ENCODE measurements at regions not wholly inside any gene's neighbourhood (a gene's known extent, or its start where the extent isn't known, plus 50 kb on each side); places are given as distances from the start of the nearest gene placed in this dataset.
"Not testable (repeated sequence)": the region's sequence is repeated elsewhere in the genome, so short reads cannot be mapped to it uniquely, and the experiment has no call there.

DNA sequence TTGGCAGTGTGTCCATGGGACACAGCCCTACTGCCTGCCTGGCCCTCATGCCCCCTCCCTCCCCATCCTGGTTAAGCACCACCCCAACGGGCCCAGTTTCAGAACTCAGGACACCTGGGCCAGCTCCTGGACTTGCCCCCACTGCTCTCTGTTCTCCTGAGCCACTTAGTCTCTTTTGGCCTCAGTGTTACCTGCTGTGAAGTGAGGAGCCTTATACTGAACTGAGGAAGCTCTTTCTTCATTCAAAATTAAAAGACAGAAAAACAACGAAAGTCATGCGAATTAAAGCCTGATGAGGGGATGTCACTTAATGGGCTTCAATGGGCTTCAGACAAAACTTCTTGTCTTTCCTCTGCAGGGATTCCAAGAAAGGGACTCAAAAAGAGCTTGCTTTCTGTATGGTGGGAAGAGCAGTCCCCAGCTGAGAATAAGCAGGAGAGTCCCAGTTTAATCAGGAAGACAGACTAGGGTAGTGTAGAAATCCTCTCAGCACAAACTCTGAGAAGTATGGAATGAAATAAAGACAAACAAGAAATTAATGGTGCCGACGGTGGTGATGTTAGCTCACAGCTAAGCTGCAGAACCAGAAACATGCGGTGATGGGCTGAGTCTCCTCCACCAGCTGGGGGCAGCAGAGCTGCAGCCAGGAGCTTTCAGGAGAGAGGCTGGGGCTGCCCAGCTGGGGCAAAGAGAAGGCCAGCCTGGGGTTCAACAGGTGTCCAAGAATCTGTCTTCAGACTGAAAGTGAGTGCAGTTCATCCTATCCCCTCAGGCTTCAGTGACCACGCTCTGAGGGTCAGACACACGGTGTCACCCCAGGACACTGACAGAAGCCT, 101.0 kb downstream of the GGTLC2 start:
- DNase-seq (ENCODE audit: low read depth), result peak; percentile 23

DNA sequence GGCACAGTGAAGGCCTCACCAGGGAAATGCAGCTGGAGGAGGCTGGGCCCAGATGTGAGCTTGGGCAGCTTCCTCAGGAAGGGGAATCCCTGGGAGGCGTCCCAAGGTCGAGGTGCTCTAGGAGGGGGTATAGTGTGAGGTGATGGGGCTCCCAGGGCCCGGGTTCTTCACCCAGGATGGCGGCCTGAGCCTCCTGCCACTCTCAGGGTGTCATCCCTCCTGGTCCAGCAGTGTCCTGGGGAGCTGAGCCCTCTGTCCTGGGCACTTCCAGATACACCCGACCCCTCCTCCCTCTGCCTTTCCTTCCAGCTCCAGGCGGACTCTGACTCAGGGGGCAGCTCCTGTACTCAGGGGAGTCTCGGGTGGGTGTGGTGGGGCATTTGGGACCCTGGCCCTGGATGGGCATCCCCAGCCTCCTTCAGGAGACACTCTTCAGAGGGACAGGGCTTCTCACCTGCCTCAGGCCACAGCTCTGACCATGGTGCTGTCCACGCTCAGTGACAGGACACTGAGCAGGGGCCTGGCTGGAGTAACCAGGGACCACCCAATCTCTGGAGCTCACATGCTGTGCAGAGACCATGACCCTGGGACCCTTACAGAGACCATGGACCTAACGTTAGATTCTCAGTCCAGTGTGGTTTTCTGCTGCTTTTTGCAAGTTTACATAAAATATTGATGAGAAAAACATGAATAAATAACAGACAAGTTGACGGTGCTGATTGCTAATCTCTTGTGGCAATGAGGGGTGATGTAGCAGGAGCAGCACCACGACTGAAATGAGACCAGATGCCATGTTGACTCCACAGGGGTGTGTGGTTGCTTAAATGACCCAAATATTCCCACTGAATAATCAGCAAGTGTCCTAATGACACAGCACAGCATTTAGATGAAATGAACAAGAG, 101.9 kb downstream of the GGTLC2 start:
- no peak for DNase-seq (ENCODE audit: low read depth)

- no peak for DNase-seq (ENCODE audit: low read depth)
Measured at GRCh38 chr22:22746963-22747933, 102.8 kb downstream of the GGTLC2 start.

- peak; percentile 64 for DNase-seq (ENCODE audit: low read depth)
Measured at GRCh38 chr22:22748297-22748743, 103.9 kb downstream of the GGTLC2 start.

- DNase-seq (ENCODE audit: low read depth), result no peak
Measured at GRCh38 chr22:22748756-22749155, 104.3 kb downstream of the GGTLC2 start.

- DNase-seq (ENCODE audit: low read depth), result no peak
Measured at GRCh38 chr22:22749167-22749758, 104.8 kb downstream of the GGTLC2 start.

- DNase-seq (ENCODE audit: low read depth), result no peak
Measured at GRCh38 chr22:22750335-22751042, 106.1 kb downstream of the GGTLC2 start.

GRCh38 chr22:22751043-22751603, 106.7 kb downstream of the GGTLC2 start:
- no peak for DNase-seq (ENCODE audit: low read depth)

- DNase-seq (ENCODE audit: low read depth), result no peak
Measured at GRCh38 chr22:22752199-22752555, 107.8 kb downstream of the GGTLC2 start.

GRCh38 chr22:22752556-22753477, 108.4 kb downstream of the GGTLC2 start:
- DNase-seq (ENCODE audit: low read depth), result peak; percentile 93

GRCh38 chr22:22753526-22754267, 109.3 kb downstream of the GGTLC2 start:
- peak; percentile 36 for DNase-seq (ENCODE audit: low read depth)

- no peak for DNase-seq (ENCODE audit: low read depth)
Measured at GRCh38 chr22:22754268-22754657, 109.8 kb downstream of the GGTLC2 start.

DNA sequence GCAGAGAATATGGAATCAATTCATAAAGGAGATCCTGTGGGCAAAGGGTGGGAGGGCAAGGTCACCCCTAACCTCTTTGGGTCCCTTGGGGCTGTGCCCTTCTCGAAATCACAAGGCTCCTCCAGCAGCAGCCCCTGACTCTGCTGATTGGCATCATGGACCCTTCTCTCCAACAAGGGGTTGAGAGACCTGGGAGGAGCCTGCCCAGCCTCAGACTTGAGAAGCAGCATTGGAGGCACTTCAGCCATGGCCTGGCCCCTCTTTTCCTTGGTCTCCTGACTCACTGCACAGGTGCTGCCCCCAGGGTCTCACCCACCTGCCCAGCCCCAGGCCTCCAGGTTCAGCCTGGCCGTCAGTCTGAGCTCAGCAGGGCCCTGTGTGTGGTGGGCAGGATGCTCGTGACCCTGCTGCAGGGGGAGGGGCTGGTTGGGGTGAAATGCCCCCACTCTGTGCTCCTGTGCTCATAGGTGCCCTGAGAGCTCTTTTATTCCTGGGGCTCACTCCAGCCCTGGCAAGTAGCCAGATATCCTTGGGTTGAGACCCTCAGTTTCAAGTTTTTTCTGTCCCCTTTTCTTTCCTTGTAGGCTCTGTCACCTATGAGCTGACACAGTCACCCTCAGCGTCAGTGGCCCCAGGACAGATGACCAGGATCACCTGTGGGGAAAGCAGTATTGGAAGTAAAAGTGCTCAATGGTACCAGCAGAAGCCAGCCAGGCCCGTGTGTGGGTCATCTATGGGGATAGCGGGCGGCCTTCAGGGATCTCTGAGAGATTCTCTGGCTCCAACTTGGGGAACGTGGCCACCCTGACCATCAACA, 110.8 kb downstream of the GGTLC2 start:
- DNase-seq (ENCODE audit: low read depth), result no peak

- DNase-seq (ENCODE audit: low read depth), result no peak
Measured at GRCh38 chr22:22755778-22756100, 111.3 kb downstream of the GGTLC2 start.

- DNase-seq (ENCODE audit: low read depth), result no peak
Measured at GRCh38 chr22:22756109-22756508, 111.7 kb downstream of the GGTLC2 start.

DNA sequence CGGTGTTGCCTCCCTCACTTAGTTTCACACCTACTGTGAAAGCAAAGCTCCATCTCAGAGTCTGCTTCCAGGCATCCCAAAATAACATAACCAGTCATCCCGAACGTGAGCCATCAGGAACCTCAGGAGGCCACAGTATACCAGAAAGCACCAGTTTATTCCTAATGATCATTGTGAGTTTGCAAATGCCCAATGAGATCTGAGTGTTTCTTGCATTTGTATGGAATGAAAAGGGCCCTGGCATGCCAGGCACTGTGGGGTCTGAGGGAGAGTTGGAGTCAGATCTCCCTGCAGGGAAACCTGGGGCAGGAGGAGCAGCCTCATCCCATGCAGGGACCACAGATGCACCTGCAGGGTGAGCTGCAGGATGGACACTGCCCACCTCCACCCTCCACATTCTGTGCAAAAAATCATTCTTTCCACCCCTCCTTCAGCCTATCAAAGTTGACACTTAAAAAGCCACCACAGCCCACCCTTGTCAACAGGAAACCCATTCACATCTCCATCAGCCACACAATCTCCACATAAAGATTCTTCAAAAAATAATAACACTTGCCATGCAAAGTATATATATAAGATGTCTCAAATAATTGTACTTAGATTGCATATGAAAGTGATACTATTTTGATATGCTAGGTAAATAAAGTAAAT, 112.3 kb downstream of the GGTLC2 start:
- not testable (repeated sequence) for DNase-seq (ENCODE audit: low read depth)

DNA sequence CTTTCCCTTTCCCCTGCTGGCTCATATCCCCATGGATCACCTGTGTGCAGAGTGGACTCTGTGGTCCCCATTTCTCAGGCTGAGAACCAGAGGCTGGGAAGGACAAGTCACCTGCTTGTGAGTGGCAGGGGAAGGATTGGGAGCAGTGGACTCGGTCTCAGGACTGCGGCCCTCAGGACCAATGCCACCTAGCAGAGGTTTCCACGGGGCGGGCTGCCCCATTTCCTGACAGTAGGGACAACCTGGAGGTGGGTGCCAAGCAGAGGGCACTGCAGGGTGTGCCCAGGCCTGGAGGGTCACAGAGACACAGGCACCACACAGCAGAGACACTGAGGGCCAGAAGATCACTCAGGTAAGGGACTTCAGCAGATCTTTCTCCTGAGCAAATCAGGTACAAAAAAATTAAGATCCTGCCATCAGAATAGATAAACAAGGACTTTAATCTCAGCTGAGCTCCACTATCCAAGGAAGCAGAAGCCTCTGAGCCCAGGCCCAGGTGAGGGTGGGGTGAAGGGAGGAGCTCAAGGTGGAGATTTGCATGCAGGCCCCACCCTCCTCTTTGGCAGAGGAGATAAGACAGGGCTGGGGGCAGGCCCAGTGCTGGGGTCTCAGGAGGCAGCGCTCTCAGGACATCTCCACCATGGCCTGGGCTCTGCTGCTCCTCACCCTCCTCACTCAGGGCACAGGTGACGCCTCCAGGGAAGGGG, 113.8 kb downstream of the GGTLC2 start:
- not testable (repeated sequence) for DNase-seq (ENCODE audit: low read depth)
